EH (cell line): ENCODE measurements at regions not wholly inside any gene's neighbourhood (a gene's known extent, or its start where the extent isn't known, plus 50 kb on each side); places are given as distances from the start of the nearest gene placed in this dataset.

Experiments used
- DNase-seq: peaks from one replicate; pipeline ENCODE4 v3.0.0-alpha.2; 2015; ENCODE audit warnings: low read depth

DNA sequence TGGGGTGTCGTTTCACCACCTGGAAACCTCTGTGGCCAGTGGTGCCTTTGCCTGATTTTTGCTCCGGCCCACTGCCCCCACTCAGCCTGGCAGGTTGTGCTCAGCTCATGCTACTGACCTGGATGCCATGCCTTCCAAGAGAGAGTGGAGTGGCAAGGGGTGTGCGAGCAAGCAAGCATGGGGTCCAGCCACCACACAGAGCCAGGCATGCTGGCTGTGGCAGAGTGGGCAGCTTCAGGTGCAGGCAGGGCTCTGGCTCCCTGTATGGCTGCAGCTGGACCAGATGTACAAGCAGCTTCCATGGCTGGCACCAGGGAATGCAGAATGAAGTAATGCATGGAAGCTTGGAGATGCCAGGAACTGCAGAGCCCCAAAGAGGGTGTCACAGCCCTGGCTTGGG, 620.5 kb upstream of the SETBP1 start:
- DNase-seq, result no peak

DNA sequence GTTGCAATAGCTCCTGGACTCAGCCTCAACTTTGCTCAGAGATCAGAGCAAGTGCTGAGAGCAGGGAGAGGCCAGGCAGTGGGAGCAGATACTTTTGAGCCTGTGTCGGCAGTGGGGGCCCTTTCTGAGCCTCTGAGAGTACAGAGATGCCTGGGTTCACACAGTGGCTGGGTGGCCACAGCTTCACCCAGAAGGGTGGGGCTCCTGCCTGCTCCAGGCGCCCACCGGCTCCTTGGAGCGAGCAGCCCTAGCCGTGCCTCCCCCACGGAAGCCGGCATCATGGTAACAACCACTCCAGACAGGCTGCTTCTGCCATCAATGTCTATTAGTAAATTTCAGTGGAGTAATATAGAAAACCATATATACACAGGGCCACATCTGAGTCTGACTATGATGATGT, 619.2 kb upstream of the SETBP1 start:
- no peak for DNase-seq

DNA sequence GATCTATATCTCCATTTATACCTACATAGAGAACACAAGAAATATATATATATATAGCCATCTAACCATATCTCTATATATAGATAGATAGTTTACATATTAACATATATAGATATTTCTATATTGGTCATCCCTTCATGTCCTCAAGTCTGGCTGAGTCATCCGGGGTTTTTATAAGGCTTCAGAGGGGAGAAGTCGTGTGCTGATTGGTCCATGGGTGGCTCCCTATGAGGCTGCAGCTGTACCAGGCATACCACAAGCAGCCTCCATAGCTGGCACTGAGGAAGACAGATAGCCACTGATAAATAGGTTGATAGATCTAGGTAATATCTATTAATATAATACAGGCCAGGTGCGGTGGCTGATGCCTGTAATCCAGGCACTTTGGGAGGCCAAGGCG, 618.3 kb upstream of the SETBP1 start:
- no peak for DNase-seq

DNA sequence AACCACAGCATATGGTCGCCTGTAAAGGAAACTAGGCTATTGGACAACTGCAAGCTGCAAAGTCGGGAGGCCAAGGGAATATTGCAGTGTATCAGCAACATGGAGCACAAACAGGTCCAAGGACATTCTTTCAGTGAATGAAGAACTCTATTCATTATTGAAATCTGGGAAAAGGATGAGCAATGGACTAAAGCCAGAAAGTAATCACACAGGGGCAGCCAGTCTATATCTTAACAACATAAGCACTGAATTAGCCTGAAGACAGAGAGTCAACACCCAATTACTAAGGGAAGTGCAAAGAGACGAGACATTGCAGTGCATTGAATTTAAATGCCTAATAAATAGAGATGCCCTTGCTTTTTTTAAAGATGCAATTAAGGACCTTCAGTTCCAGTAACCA, 615.5 kb upstream of the SETBP1 start:
- DNase-seq, result no peak

DNA sequence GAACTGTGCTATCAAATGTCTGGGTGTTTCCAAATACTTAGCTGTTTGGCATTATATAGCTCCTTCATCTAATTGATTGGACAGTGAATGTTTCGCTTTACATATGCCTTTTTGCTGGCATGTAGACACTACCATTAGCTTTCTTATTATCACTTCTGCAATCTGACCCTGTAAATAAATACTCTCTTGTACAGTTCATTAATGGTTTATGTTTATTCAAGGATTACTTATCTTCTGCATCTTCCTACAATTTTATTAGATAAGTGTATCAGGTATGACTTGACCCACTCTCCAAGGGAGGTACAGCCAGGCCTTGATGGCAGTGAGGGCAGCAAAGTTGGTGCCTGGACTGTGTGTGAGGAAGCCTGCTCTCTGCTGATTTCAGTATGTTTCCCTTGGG, 614.1 kb upstream of the SETBP1 start:
- no peak for DNase-seq

DNA sequence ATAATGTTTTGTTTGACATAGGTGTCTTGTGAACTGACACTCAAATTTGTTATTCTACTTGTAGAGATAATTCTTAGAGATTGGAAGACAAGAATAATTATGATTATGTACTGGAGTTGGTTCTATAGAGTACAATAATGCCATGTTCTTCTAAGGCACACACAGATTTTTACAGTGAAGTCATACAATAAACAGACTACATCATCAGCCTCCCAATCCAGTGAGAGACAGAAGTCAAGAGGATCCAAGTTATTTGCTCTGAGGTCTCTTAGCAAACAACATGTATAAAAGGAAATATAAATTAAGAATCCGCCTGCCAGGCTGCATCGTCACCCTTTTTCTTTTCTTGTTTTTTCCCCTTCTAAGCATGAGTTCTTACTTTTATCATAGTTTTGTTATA, 613.5 kb upstream of the SETBP1 start:
- no peak for DNase-seq

DNA sequence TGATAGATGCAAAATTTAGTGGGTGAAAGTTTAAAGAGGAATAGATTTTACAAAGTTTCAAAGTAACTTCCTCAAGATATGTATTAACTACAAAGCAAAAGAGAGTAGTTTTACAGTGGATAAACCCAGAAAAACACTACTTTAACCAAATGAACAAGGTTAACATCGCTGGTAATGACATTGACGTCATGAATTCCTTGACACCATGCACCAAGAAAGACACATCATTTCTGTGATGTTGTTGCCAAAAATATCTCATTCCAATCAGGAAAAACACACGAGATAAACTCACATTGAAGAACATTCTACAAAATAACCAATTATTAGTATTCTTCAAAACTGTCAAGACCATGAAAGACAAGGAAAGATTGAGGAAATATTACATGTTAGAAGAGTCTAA, 605.6 kb upstream of the SETBP1 start:
- no peak for DNase-seq

DNA sequence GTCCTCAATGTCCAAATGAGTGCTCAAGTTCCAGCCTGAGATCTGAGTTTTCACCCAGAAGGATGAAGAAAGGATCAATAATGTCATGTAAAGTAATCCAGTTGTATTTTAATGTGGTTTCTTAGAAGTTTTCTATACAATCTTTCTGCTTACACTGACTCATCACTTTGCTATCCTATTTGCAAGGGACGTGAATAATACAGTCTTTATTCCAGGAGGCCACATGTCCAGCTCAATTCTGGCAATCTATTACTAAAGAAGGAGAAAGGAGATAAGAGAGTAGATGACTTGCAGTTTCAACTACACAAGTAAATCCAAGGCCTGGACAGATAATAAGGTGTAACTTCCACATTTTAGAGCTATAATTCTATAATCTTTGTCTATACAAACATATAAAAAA, 601.1 kb upstream of the SETBP1 start:
- DNase-seq, result peak; percentile 23

DNA sequence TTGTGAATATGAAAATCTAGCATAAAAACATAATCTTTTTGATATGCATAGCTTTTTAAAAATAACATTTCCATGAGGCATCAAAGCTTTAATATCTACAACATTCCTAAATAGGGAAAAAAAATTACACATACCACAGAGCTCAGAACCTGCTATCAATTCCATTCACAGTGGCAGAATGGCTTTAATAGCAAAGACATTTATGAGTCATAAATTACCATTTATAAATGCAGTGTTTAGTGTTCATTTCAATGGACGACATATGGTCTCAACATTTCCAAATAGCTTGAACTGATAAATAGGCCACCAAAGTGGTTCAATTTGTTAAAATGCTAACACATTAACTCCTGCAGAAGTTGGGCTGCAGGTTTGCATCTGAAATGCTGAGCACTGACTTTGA, 600.6 kb upstream of the SETBP1 start:
- DNase-seq, result no peak

DNA sequence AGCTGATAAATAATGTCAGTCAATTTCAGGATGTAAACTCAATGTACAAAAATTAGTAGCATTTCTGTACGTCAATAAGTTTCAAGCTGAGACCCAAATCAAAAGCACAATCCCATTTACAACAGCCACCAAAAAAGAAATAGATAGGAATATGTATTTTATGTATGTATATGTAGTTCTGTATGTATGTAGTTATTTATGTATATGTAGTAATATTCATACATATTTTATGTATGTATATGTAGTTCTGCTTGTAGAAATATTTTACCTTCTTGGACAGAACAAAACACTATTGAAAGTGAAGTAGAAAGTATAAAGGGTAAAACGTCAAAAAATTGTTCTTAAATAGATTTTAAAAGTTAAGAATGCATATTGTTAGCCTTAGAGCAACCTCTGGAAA, 591.0 kb upstream of the SETBP1 start:
- DNase-seq, result no peak

DNA sequence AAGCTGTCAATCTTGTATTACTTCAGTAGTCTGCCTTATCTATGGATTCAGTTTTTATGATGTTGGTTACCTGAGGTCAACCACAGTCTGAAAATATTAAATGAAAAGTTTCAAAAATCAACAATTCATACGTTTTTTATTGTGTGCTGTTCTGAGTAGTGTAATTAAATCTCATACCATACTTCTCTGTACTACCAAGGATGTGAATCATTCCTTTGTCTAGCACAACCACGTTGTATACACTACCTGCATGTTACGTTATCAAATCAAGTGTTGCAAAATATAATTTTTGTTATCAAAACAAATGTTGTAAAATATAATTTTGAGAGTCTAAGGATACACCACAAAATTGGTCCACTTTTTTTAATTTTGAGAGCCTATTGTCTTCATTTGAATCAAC, 590.2 kb upstream of the SETBP1 start:
- no peak for DNase-seq

DNA sequence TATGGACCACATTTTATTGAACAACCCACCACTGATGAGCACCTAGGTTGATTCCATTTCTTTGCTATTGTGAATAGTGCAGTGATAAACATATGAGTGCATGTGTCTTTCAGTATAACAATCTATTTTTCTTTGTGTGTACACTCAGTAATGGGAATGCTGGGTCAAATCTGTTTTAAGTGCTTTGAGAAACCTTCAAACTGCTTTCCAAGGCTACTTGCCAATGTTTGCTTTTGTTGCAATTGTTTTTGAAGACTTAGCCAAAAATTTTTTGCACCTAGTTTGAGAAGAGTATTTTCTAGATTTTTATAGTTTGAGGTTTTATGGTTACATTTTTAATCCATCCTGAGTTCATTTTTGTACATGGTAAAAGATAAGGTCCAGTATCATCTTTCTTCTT, 587.4 kb upstream of the SETBP1 start:
- no peak for DNase-seq

DNA sequence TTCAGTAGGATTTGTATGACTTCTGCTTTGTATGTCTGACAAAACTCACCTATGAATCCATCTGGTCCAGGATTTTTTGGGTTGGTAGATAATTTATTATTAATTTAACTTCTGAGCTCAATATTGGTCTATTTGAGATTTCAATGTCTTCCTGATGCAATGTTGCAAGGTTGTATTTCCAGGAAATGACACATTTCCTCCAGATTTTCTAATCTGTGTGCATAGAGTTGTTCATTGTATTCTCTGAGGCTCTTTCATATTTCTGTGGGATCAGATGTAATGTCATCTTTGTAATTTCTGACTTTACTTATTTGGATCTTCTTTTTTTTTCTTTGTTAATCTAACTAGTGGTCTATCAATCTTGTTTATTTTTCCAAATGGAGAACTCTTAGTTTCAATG, 584.7 kb upstream of the SETBP1 start:
- no peak for DNase-seq

DNA sequence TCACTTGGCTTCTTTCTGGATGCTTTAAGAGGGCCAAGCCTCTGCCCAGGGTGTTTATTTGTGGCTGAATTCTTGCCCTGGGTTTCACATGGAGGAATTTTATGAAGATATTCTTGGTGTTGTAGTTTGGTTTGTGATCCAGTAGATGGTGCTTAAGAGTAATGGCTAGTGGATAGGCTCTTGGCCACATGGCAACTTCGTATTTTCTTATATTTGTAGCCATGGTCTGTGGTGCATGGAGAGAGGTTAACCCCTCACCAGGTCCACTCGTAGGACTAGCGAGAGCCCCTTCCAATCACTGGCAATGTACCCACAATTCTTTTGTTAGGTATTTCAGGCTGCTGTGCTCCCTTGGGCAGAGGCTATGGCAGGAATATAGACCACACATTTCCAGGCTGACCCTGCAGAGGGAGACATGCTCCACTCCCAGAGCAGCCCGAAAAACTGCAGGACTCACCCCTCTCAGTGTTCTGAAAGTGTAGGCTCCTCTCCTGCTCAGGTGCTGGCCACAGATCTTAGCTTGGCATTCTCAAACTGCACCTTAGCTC, 582.1 kb upstream of the SETBP1 start:
- peak; percentile 54 for DNase-seq

DNA sequence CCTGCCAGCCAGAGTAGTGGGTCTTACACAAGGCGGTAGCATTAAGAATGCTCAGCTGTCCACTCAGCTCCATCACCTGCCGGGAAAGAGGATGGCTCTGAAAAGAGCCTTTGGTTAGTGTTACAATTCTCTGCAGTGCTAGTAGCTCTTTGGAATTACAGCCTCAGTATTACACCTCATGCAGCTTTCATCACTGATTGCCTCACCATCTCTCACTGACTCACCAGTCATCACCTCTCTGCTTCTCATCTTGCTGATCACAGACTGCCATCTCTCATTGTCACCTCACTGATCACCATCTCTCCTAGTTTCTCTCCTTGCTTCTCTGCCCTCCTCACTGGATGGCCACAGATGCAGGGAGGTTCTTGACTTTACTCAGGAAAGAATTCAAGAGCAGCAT, 573.5 kb upstream of the SETBP1 start:
- no peak for DNase-seq

DNA sequence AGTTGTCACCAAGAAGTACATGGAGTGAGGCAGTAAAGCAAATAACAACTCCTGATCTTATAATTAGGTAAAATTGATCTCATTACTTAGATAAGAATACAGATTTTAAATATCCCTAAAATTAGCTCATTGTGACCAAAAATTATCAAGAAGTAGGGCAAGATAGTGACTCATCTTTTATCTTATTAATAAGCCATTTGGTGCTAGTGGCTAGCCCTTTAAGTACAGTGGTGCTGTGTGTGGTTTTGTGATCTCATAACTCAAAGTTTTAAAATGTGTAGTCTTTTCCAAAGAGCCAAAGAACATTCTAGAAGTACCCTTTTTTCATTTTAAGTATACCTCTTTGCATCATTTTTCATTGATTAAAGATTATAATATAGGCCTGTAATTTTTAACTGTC, 569.4 kb upstream of the SETBP1 start:
- DNase-seq, result no peak

DNA sequence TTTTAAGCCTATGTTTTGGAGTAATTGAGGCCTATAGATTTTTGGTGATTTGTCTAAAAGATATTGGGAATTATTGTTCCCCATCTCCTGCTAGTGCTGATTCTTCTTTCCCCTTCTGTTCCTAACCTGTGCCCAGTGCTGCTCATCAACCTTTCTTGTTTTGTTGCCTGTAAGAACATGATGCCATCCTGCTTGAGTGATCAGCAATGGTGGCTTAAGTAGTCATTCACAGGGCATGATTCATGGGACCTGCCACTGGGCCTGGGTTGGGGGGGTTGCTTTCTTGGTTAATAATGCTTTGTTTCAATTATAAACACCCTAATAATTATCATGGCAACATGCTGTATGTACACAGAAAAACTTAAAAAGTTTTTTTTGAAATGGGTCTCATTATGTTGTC, 562.9 kb upstream of the SETBP1 start:
- no peak for DNase-seq

DNA sequence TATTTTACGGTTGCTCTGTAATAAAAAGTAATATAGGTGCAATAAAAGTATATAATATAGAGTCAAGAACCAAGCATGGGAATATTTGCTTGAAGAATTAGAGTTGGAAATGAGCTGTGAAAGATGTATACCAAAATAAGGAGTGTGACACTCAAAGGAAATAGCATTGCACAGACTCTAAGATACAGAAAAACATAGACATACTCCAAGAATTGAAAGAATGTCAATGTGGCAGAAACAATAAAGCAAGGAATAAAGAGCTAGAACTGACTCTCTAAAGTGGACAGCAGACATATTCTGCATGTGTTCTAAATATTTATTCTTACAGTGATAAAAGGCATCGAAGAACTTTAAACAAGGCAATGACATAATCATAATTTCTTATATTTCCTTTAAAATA, 561.1 kb upstream of the SETBP1 start:
- DNase-seq, result peak; percentile 29

DNA sequence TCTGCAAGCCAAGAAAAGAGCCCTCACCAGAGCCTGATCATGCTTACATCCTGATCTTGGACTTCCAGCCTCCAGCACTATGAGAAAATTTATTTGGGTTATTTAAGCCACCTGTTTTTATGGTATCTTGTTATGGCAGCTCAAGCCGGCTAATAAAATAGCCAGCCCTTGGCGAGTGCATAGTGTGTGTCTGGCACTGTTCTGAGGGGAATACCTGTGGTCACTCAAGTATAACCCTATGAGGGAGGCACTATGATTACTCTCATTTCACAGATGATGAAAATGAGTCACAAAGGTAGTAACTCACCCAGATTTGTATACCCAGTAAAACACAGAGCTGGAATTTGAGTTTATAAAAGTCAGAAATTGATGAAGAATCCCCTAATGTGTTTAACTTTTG, 556.9 kb upstream of the SETBP1 start:
- no peak for DNase-seq

DNA sequence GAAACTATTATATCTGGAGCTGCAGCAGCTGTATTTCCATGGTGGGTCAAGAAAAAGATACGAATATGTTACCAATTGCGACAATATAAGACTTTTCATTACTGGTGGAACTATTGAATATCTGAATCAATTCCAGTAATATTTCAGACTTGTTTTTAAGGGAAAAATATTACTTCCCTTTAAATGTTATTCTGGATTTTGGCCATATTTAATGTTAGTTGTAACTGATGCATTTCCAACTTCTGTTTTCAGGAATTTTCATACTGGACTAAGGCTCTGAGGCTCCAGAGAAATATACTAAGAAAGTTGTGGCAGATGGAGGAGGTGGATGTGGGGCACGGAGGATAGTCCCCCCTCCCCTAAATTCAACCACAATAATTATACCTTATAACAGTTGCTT, 555.2 kb upstream of the SETBP1 start:
- DNase-seq, result no peak

DNA sequence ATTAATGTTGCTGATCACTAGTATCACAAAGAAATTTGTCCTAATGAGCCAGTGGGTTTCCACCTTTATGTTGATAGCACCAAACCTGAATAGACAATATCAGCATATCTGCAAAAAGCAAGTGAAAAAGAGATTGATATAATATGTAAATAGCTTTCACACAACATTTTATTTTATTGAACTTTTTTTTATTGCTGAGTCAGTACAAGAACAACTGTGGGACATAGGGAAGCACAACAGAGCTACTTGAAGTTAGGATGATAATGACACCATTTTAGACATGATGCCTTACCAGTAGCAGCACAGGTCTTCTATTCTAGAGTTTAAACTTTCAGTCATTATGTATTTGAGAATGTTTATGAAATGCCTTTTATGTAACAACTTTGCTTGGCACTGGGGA, 554.1 kb upstream of the SETBP1 start:
- DNase-seq, result no peak

DNA sequence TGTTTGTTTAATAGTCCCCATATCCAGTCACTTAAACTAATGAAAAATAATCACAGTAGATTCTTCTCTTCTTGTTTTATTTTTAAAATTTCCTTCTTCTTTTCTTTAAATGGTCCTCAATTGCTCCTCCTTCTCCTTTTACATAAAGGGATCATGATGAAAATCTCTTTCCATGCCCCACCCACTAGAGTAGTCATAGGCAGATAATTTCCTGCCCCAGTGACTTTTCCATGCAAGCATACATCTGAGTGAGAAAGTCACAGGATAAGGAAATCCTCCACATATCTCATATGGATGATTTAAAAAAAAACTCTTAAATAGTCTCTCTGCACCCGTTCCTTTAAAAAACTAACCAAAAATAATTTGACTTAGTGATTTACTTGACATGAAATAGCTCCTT, 552.3 kb upstream of the SETBP1 start:
- DNase-seq, result peak; percentile 22

DNA sequence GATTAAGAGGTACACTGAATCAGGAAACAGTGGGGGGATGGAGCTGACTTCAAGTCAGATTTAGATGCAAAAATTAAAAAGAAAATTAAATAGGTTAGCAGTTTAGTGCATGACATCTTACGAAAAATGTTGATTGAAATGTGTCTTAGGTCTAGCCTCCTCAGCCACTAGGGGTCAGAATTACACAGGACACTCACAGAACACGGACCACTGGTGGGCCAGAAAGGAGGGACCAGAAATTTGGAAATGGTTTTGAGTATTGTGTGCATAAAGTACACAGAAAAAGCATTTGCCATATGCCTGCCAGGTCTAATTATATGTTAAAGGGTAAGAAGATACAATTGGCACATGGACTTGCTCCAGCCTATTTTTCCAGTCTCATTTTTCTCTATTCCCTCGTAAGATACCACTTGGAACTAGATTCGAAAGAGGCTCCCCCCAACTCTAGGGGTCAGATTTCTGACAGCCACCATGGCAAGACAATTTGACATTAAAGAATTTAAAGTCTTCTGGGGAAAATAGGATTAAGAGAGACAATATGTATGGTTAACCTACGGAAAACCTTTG, 550.2 kb upstream of the SETBP1 start:
- peak; percentile 32 for DNase-seq

DNA sequence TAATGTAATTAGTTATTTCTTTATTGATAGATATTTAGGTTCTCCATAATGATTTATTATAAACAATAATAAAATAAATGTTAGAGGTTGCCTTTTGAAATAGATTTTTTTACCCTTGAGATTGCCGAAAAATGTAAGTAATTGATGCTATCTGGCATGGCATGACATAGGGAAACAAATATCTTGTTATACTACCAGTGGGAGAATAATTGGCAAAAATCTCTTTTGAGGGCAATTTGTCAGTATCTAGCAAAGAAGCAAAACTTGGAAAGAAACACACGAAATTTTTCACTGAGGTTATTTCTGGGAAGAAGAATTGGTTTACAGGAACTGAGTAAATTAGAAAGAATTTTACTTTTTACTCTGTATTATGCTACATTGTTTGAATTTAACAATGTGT, 547.2 kb upstream of the SETBP1 start:
- DNase-seq, result peak; percentile 4

DNA sequence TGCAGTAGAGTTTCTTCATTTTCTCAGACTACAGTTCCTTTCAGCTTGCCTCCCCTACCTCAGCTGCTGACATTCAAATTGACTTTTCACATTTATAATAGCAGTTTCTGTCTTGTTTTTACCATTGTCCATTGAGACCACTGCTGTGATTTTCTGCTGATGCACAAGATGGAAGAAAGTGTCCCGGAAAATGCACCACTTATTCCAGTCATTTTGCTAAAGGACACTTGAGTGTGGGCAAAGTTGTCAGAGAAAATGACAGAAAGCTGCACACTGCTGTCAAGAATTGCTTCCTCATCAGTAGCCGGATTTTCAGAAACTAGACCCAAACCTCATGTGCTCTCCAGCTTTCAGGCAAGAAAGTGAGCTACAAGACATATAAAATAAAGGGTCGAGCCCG, 546.2 kb upstream of the SETBP1 start:
- DNase-seq, result no peak
